ENCODE measurements at regions not wholly inside any gene's neighbourhood (a gene's known extent, or its start where the extent isn't known, plus 50 kb on each side); places are given as distances from the start of the nearest gene placed in this dataset.

- TF ChIP-seq CTCF (IDR thresholded peaks at IDR 0.05) (no peak), REST (IDR thresholded peaks at IDR 0.05; ENCODE audit: insufficient read depth in 1 of 2, low read depth in 2 of 2, low read length in 1 of 2) (no peak)
Observed at GRCh38 chr10:130989670-130990232, 321.8 kb downstream of the TCERG1L start.
